Activated CD4-positive, alpha-beta T cell treated with anti-CD3 and anti-CD28 coated beads, Interleukin-2, amount 50 U/mL, for 48 hours (primary cell): ENCODE measurements at regions not wholly inside any gene's neighbourhood (a gene's known extent, or its start where the extent isn't known, plus 50 kb on each side); places are given as distances from the start of the nearest gene placed in this dataset.
A peak's percentile ranks its signal among the peaks of the same experiment; 100 is the strongest.

Experiments used
- DNase-seq, 2 experiments: peaks; one replicate each; pipeline ENCODE4 v3.0.0-alpha.2; 2020

- DNase-seq: no peak
Measured at GRCh38 chr5:66306844-66307315, 162.8 kb downstream of the SREK1 start.

GRCh38 chr5:66307647-66308241, 163.6 kb downstream of the SREK1 start:
- DNase-seq: no peak

- no peak for DNase-seq
Measured at GRCh38 chr5:66312266-66312665, 168.2 kb downstream of the SREK1 start.

GRCh38 chr5:66315784-66316183, 171.7 kb downstream of the SREK1 start:
- no peak for DNase-seq

- no peak for DNase-seq
Measured at GRCh38 chr5:66322786-66323528, 178.9 kb downstream of the SREK1 start.

GRCh38 chr5:66323529-66323895, 179.4 kb downstream of the SREK1 start:
- DNase-seq: no peak

GRCh38 chr5:66324357-66324756, 180.3 kb downstream of the SREK1 start:
- DNase-seq: no peak

GRCh38 chr5:66326276-66326675, 182.2 kb downstream of the SREK1 start:
- no peak for DNase-seq

- no peak for DNase-seq
Measured at GRCh38 chr5:66327008-66327407, 182.9 kb downstream of the SREK1 start.

GRCh38 chr5:66329078-66329477, 185.0 kb downstream of the SREK1 start:
- DNase-seq: peak; percentile 3 to 13

- DNase-seq: no peak
Measured at GRCh38 chr5:66333192-66333591, 189.1 kb downstream of the SREK1 start.

- DNase-seq: no peak
Measured at GRCh38 chr5:66337626-66338226, 193.6 kb downstream of the SREK1 start.

- no peak for DNase-seq
Measured at GRCh38 chr5:66338828-66339227, 194.7 kb downstream of the SREK1 start.

- no peak for DNase-seq
Measured at GRCh38 chr5:66339896-66340295, 195.8 kb downstream of the SREK1 start.

- DNase-seq: no peak
Measured at GRCh38 chr5:66340786-66341185, 196.7 kb downstream of the SREK1 start.

GRCh38 chr5:66342341-66342880, 198.3 kb downstream of the SREK1 start:
- no peak for DNase-seq

GRCh38 chr5:66343370-66344071, 199.4 kb downstream of the SREK1 start:
- no peak for DNase-seq

- DNase-seq: no peak
Measured at GRCh38 chr5:66344544-66344943, 200.4 kb downstream of the SREK1 start.

GRCh38 chr5:66345281-66345680, 201.2 kb downstream of the SREK1 start:
- DNase-seq: no peak

GRCh38 chr5:66346869-66347268, 202.8 kb downstream of the SREK1 start:
- no peak for DNase-seq

GRCh38 chr5:66348387-66349125, 204.5 kb downstream of the SREK1 start:
- DNase-seq: no peak

GRCh38 chr5:66351813-66352212, 207.7 kb downstream of the SREK1 start:
- no peak for DNase-seq

- DNase-seq: no peak
Measured at GRCh38 chr5:66353186-66353585, 209.1 kb downstream of the SREK1 start.
